GM12873 (cell line): ENCODE measurements at regions not wholly inside any gene's neighbourhood (a gene's known extent, or its start where the extent isn't known, plus 50 kb on each side); places are given as distances from the start of the nearest gene placed in this dataset.

Source experiments
- TF ChIP-seq, protein P1 (sequence below): IDR thresholded peaks from 2 replicates; pipeline ENCODE4 v1.5.1; 2012; ENCODE audit warnings: low read depth, mild to moderate bottlenecking, moderate library complexity, low read length, control low read depth; ENCODE audit not compliant: insufficient read depth; ENCODE audit errors: missing control alignments

DNA sequence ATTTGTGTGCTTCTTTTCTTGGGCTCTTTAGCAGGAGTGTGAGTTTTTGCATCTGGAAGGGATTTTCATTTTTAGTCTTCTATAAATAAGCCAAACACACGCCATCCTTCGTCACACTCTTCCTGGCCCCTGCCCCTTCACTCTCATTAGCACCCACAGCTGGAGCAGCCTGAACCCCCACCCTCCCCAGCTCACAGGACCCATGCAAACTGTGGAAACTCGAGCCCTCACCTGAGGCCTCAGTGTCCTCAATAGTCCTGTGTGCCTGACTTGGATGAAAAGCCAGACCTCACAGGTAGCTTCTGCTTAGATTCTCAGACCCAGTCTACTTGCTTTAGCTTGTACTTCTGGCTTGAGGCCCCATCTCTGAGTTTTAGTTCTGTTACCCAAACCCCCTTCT is 167.9 kb downstream of the MTHFS start:
- TF ChIP-seq, protein P1, sequence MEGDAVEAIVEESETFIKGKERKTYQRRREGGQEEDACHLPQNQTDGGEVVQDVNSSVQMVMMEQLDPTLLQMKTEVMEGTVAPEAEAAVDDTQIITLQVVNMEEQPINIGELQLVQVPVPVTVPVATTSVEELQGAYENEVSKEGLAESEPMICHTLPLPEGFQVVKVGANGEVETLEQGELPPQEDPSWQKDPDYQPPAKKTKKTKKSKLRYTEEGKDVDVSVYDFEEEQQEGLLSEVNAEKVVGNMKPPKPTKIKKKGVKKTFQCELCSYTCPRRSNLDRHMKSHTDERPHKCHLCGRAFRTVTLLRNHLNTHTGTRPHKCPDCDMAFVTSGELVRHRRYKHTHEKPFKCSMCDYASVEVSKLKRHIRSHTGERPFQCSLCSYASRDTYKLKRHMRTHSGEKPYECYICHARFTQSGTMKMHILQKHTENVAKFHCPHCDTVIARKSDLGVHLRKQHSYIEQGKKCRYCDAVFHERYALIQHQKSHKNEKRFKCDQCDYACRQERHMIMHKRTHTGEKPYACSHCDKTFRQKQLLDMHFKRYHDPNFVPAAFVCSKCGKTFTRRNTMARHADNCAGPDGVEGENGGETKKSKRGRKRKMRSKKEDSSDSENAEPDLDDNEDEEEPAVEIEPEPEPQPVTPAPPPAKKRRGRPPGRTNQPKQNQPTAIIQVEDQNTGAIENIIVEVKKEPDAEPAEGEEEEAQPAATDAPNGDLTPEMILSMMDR = no peak

DNA sequence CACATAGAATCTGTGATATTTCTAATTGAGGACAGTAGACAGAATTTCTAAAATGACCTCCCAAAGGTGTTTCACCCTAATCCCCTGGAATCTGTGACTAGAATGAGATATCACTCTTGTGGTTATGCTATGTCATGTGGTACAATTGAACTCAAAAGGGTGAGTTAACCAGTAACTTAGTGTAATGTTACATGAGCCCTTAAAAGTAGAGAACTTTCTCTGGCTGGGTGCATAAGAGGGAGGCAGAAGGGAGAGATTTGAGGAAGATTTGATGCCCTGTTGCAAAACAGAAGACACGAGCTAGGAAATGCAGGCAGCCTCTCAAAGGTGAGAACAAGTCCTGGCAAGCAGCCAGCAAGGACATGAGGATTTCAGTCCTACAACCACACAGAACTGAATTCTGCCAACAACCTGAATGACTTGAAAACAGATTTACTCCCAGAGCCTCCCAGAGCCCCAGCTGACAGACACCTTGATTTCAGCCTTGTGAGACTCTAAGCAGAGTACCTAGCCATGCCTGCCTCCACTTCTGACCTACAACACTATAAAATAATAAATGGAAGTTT is 160.3 kb downstream of the MTHFS start:
- TF ChIP-seq, protein P1 = no peak

DNA sequence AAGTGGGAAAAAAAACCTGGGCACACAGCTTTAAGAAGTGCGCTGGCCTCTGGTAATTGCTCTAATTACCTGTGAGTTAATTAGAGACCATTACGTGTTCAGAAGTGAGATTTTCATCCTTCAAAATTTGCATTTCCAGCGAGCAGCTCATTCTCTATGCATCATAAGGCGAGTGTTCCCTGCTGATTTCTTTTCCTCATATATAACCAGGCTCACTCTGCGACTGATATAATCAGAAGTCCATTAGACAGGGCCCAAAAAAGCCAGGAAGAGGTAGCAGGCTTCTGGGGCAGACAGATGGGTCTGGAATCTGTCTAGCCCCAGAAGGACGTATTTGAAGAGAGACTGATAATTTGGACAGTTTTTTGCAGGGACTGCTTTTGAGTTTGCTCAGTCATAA is 158.7 kb downstream of the MTHFS start:
- TF ChIP-seq, protein P1 = no peak

DNA sequence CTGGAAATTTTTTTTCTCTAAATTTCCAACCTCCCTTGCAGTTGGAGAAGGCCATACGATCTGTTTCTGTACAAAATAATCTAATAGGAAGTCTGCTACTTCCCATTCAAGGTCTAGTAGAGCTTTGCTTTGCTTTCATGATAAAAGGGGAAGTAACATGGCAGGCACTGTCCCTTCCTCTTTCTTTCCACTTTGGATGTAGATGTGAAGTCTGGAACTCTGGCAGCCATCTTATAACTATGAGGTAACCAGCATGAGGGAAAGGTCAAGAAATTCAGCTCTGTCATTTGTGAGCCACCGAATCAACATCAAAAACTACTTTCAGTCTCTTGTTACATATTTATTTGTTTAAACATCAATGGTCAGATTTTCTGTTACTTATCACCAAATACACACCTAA is 156.3 kb downstream of the MTHFS start:
- TF ChIP-seq, protein P1 = no peak

DNA sequence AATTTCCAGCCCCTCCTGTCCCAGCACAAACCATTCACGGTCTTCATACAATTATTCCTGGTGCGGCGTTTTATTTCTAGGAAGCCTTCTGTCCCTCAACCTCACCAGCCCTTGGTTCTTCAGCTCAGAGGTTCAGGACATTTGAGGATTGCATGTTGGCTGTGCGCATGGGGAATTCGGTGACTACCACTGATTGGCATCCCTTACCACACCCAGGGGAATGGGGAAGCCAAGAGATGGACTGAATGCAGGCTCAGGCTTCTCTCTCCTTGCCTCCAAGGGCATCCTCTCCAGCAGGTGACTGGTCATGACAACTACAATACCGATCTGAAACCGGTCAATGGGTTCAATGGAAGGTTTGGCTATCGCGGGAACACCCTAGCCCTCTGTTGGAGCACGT is 153.8 kb downstream of the MTHFS start:
- TF ChIP-seq, protein P1 = no peak

DNA sequence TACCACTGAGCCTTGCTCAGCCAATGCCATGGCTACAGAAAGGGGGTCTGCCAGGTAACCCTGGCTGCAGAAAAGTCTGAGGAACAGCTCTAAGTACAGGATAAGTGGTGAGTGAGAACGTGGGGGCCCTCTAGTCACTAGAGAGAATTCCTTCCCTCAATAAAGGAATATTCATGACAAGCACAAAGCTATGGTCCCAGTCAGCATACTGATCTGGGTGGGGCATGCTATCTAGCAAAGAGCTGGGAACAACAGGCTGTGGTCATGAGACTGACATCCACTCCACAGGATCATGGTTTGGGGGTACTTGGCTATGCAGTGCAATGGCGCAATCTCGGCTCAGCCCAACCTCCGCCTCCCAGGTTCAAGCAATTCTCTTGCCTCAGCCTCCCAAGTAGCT is 140.4 kb downstream of the MTHFS start:
- TF ChIP-seq, protein P1 = no peak

DNA sequence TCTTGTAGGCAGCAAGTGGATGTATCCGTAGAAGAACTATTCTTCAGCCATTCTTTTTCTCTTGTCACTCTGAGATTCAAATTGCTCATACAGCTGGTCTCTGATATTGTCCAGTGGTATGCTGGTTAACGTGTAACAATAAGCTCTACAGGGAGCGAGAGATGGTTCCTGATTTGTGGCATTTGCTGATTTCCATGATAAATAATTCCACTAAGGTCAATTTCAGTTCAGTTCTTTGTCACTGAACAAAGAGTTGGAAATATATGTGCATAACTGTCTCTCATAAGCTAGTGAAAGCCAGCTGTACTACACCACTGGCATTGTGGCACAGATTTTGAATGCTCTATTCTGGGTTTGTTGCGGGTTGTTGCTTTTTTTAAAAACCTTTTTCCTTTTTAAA is 131.7 kb downstream of the MTHFS start:
- TF ChIP-seq, protein P1 = no peak
